ENCODE measurements at regions not wholly inside any gene's neighbourhood (a gene's known extent, or its start where the extent isn't known, plus 50 kb on each side); places are given as distances from the start of the nearest gene placed in this dataset.

DNA sequence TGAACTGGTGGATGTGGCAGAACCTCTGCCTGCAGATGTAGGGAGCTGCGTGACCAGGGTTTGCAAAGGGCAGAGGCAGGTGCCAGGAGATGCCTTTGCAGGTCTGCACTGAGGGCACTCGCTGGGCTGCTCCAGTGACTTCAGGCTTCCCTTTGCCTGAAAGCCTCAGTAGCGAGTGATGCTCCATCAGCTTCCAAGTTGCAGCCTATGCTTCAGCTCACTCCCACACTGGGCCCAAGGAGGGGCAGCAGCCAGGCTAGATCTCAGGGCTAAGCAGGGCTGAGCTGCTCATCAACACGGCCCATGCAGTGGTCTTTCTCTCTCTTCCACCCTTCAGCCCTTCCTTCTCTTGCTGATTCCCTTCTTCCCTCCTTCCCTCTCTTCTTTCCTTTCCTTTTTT lies 78.3 kb upstream of the RGMA start:
- ChIA-PET POLR2A (no interaction called here), CTCF (interaction anchor here (1.3 kb wide), 1 partner anchor 80 kb away, joined by 3 read pairs; no protein-coding TSS in a partner anchor)
- TF ChIP-seq CTCF (IDR thresholded peaks at IDR 0.05; ENCODE audit: control extremely low read depth, extremely low read depth, low read depth, missing control alignments): no peak
- no peak for DNase-seq (ENCODE audit: extremely low spot score)

GRCh38 chr15:93166675-93167074 lies 77.7 kb upstream of the RGMA start:
- no peak for TF ChIP-seq CTCF (IDR thresholded peaks at IDR 0.05; ENCODE audit: control extremely low read depth, extremely low read depth, low read depth, missing control alignments)
- no peak for DNase-seq (ENCODE audit: extremely low spot score)
- ChIA-PET POLR2A (no interaction called here), CTCF (interaction anchor here (1.3 kb wide), 1 partner anchor 79 kb away, joined by 3 read pairs; no protein-coding TSS in a partner anchor)

DNA sequence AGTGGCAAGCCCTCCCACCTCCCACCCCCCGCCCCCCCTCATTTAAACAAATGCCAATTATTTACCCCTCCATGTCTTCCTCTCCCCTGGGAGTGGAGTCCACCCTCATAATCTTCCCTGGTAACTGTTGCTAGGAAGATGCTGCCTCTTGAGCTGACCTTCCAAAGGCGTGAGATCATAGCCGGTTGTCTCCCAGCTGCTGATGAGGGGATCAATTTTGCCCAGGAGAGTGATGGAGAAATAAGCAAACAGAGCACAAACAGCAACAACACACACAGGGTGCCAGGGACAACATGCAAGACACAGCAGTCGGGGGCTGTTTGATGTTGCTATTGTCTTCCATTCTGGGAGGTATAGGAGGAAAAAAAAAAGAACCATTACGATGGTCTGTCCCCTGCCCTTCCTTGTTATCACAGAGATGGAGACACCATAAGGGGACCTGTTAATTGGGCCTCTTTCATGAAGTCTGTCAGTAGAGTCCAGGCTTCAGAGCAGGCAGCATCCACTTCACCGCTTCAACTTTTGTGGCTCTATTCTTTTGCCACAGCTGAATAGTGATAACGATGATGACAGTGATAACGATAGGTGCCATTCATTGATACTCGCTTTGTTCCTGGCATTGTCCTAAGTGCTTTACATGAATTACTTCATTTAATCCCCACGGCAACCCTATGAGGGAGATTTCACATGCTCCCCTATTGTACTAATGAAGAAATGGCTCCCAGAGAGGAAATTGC lies 76.9 kb upstream of the RGMA start:
- ChIA-PET CTCF (no interaction called here), POLR2A (no interaction called here)
- TF ChIP-seq CTCF (IDR thresholded peaks at IDR 0.05; ENCODE audit: control extremely low read depth, extremely low read depth, low read depth, missing control alignments): no peak
- DNase-seq (ENCODE audit: extremely low spot score): no peak

DNA sequence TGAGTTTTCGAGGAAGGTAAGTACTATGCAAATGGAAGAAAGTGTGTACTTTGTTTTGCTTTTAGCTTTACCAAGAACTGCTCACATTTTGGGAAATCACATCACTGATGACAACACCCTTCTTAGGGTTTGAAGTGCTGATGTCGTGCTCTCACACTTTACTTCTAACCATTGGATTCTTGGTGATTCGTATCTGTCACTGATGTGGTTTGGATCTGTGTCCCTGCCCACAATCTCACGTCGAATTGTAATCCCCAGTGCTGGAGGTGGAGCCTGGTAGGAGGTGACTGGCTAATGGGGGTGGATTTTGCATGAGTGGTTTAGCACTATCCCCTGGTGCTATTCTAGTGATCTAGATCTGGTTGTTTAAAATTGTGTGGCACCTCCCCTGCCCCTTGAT lies 75.4 kb upstream of the RGMA start:
- CTCF ChIA-PET: no interaction called here
- TF ChIP-seq CTCF (IDR thresholded peaks at IDR 0.05; ENCODE audit: control extremely low read depth, extremely low read depth, low read depth, missing control alignments): no peak
- POLR2A ChIA-PET: no interaction called here
- no peak for DNase-seq (ENCODE audit: extremely low spot score)

DNA sequence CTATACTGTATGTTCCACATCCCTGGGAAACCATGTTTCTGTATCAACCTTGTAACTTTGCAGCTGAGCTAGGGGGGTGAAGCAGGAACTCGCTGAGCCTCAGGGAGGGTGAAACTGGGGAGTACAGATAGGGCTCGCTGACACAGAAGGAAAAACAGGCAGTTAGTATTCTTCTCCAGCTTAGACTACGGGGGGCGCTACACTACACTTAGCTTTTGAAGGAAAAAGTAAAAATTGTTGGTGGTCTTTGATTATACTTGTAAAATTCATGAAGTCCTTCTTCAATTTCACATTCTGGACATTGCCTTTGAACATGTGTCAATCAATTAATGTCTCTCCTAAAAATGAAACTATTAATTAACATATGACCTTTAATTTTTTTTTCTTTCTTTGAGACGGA lies 73.5 kb upstream of the RGMA start:
- POLR2A ChIA-PET: no interaction called here
- no peak for DNase-seq (ENCODE audit: extremely low spot score)
- no peak for TF ChIP-seq CTCF (IDR thresholded peaks at IDR 0.05; ENCODE audit: control extremely low read depth, extremely low read depth, low read depth, missing control alignments)
- CTCF ChIA-PET: no interaction called here

- ChIA-PET POLR2A (interaction anchor here (0.6 kb wide), 1 partner anchor 26 kb away, joined by 4 read pairs; no protein-coding TSS in a partner anchor), CTCF (no interaction called here)
- no peak for TF ChIP-seq CTCF (IDR thresholded peaks at IDR 0.05; ENCODE audit: control extremely low read depth, extremely low read depth, low read depth, missing control alignments)
- no peak for DNase-seq (ENCODE audit: extremely low spot score)
Observed at GRCh38 chr15:93159930-93160329, 70.9 kb upstream of the RGMA start.

Data from GM10248 (cell line).